Activated CD4-positive, alpha-beta T cell treated with anti-CD3 and anti-CD28 coated beads for 1 hour (primary cell): ENCODE measurements at regions not wholly inside any gene's neighbourhood (a gene's known extent, or its start where the extent isn't known, plus 50 kb on each side); places are given as distances from the start of the nearest gene placed in this dataset.

ENCODE experiments used
- DNase-seq: peaks from one replicate; pipeline ENCODE4 v3.0.0-alpha.2; 2020

GRCh38 chr10:10363217-10363616 is 654.5 kb upstream of the CELF2 start:
- DNase-seq: no peak

GRCh38 chr10:10364902-10365301 is 652.8 kb upstream of the CELF2 start:
- no peak for DNase-seq

GRCh38 chr10:10365676-10366075 is 652.0 kb upstream of the CELF2 start:
- no peak for DNase-seq

GRCh38 chr10:10366836-10367235 is 650.8 kb upstream of the CELF2 start:
- no peak for DNase-seq

- no peak for DNase-seq
These were observed 650.4 kb upstream of the CELF2 start for GRCh38 chr10:10367264-10367663.

- no peak for DNase-seq
These were observed 648.6 kb upstream of the CELF2 start for GRCh38 chr10:10368951-10369576.

GRCh38 chr10:10385831-10386230 is 631.8 kb upstream of the CELF2 start:
- DNase-seq: no peak

GRCh38 chr10:10389182-10389581 is 628.5 kb upstream of the CELF2 start:
- DNase-seq: no peak

GRCh38 chr10:10392511-10392910 is 625.2 kb upstream of the CELF2 start:
- DNase-seq: no peak

- DNase-seq: no peak
These were observed 622.6 kb upstream of the CELF2 start for GRCh38 chr10:10394933-10395658.

GRCh38 chr10:10396601-10397000 is 621.1 kb upstream of the CELF2 start:
- no peak for DNase-seq

GRCh38 chr10:10397906-10398305 is 619.8 kb upstream of the CELF2 start:
- DNase-seq: no peak

GRCh38 chr10:10403762-10404161 is 613.9 kb upstream of the CELF2 start:
- no peak for DNase-seq

GRCh38 chr10:10417671-10418070 is 600.0 kb upstream of the CELF2 start:
- DNase-seq: no peak

GRCh38 chr10:10418387-10418786 is 599.3 kb upstream of the CELF2 start:
- no peak for DNase-seq

GRCh38 chr10:10421071-10421470 is 596.6 kb upstream of the CELF2 start:
- no peak for DNase-seq

GRCh38 chr10:10431422-10432066 is 586.1 kb upstream of the CELF2 start:
- no peak for DNase-seq

GRCh38 chr10:10432296-10433035 is 585.2 kb upstream of the CELF2 start:
- no peak for DNase-seq

- DNase-seq: no peak
These were observed 583.4 kb upstream of the CELF2 start for GRCh38 chr10:10434312-10434711.

GRCh38 chr10:10437886-10438285 is 579.8 kb upstream of the CELF2 start:
- no peak for DNase-seq

- DNase-seq: no peak
These were observed 579.2 kb upstream of the CELF2 start for GRCh38 chr10:10438335-10439100.

GRCh38 chr10:10456856-10457255 is 560.8 kb upstream of the CELF2 start:
- no peak for DNase-seq

GRCh38 chr10:10460451-10460850 is 557.2 kb upstream of the CELF2 start:
- no peak for DNase-seq
